H9 (cell line): ENCODE measurements at regions not wholly inside any gene's neighbourhood (a gene's known extent, or its start where the extent isn't known, plus 50 kb on each side); places are given as distances from the start of the nearest gene placed in this dataset.

Experiments
- DNase-seq: peaks from one replicate; pipeline ENCODE4 v3.0.0-alpha.2; 2017
- H2AFZ ChIP-seq: one replicate; pipeline ENCODE4 v1.6.1; 2013; ENCODE audit warnings: mild to moderate bottlenecking, low read length, control low read depth, moderate library complexity
- H2AK5ac ChIP-seq: 2 replicates; pipeline ENCODE4 v1.6.1; 2013; ENCODE audit warnings: low read length, control low read depth, mixed read lengths; ENCODE audit not compliant: insufficient read length
- H2BK120ac ChIP-seq: one replicate; pipeline ENCODE4 v1.6.1; 2013; ENCODE audit warnings: low read depth, mild to moderate bottlenecking, low read length, control low read depth, inconsistent platforms; ENCODE audit not compliant: poor library complexity, severe bottlenecking
- H2BK12ac ChIP-seq: 2 replicates; pipeline ENCODE4 v1.6.1; 2013; ENCODE audit warnings: low read length, control low read depth, mixed read lengths, low read depth; ENCODE audit not compliant: insufficient read length
- H2BK15ac ChIP-seq: 2 replicates; pipeline ENCODE4 v1.6.1; 2013; ENCODE audit warnings: low read depth, low read length, control low read depth
- H2BK20ac ChIP-seq: one replicate; pipeline ENCODE4 v1.6.1; 2013; ENCODE audit warnings: low read depth, mild to moderate bottlenecking, low read length, control low read depth, inconsistent platforms; ENCODE audit not compliant: poor library complexity, severe bottlenecking
- H2BK5ac ChIP-seq: 2 replicates; pipeline ENCODE4 v1.6.1; 2013; ENCODE audit warnings: low read length, control low read depth, mixed read lengths; ENCODE audit not compliant: insufficient read length
- H3K14ac ChIP-seq: 2 replicates; pipeline ENCODE4 v1.6.1; 2013; ENCODE audit warnings: low read length, control low read depth; ENCODE audit not compliant: insufficient read depth
- H3K18ac ChIP-seq: 2 replicates; pipeline ENCODE4 v1.6.1; 2013; ENCODE audit warnings: low read depth, mild to moderate bottlenecking, mixed read lengths, low read length, control low read depth; ENCODE audit not compliant: insufficient read length
- H3K23ac ChIP-seq: 2 replicates; pipeline ENCODE4 v1.6.1; 2013; ENCODE audit warnings: low read length, control low read depth, mixed read lengths, low read depth; ENCODE audit not compliant: insufficient read length
- H3K23me2 ChIP-seq: 2 replicates; pipeline ENCODE4 v1.6.1; 2013; ENCODE audit warnings: low read depth, mild to moderate bottlenecking, mixed read lengths, low read length, control low read depth; ENCODE audit not compliant: insufficient read length, poor library complexity, severe bottlenecking
- H3K27ac ChIP-seq: 2 replicates; pipeline ENCODE4 v1.5.1; 2013; ENCODE audit warnings: low read length, control low read depth, mixed read lengths, low read depth; ENCODE audit not compliant: insufficient read length
- H3K27me3 ChIP-seq: 2 replicates; pipeline ENCODE4 v1.6.1; 2013; ENCODE audit warnings: low read length, control low read depth, inconsistent platforms; ENCODE audit not compliant: insufficient read depth
- H3K4ac ChIP-seq: 2 replicates; pipeline ENCODE4 v1.6.1; 2013; ENCODE audit warnings: low read depth, mild to moderate bottlenecking, control low read depth, inconsistent platforms, low read length, moderate library complexity
- H3K4me1 ChIP-seq: 2 replicates; pipeline ENCODE4 v1.6.1; 2013; ENCODE audit warnings: low read length, control low read depth, inconsistent platforms; ENCODE audit not compliant: insufficient read depth
- H3K4me2 ChIP-seq: 2 replicates; pipeline ENCODE4 v1.6.1; 2013; ENCODE audit warnings: low read length, control low read depth, mixed read lengths; ENCODE audit not compliant: insufficient read length, insufficient read depth
- H3K56ac ChIP-seq: 2 replicates; pipeline ENCODE4 v1.6.1; 2013; ENCODE audit warnings: low read depth, mild to moderate bottlenecking, mixed read lengths, low read length, control low read depth; ENCODE audit not compliant: insufficient read length
- H3K79me1 ChIP-seq: 2 replicates; pipeline ENCODE4 v1.6.1; 2013; ENCODE audit warnings: low read depth, mild to moderate bottlenecking, moderate library complexity, low read length, control low read depth, inconsistent platforms; ENCODE audit not compliant: insufficient read depth, poor library complexity, severe bottlenecking
- H3K79me2 ChIP-seq: 2 replicates; pipeline ENCODE4 v1.6.1; 2013; ENCODE audit warnings: low read length, control low read depth, inconsistent platforms; ENCODE audit not compliant: insufficient read depth
- H3K9ac ChIP-seq: 2 replicates; pipeline ENCODE4 v1.6.1; 2013; ENCODE audit warnings: low read length, control low read depth, mixed read lengths; ENCODE audit not compliant: insufficient read length; ENCODE audit errors: extremely low read depth
- H3K9me3 ChIP-seq: one replicate; pipeline ENCODE4 v1.6.1; 2013; ENCODE audit warnings: low read depth, low read length, inconsistent platforms; ENCODE audit not compliant: control insufficient read depth
- H3T11ph ChIP-seq: one replicate; pipeline ENCODE4 v1.6.1; 2013; ENCODE audit warnings: mild to moderate bottlenecking, low read length, control low read depth, inconsistent platforms
- H4K20me1 ChIP-seq: one replicate; pipeline ENCODE4 v1.6.1; 2013; ENCODE audit not compliant: control insufficient read depth, insufficient read length, insufficient read depth
- H4K5ac ChIP-seq: 2 replicates; pipeline ENCODE4 v1.6.1; 2013; ENCODE audit warnings: low read depth, mild to moderate bottlenecking, mixed read lengths, low read length, control low read depth; ENCODE audit not compliant: insufficient read length
- H4K8ac ChIP-seq: replicated peaks from 2 replicates; pipeline ENCODE4 v1.6.1; 2013; ENCODE audit warnings: low read length, control low read depth, mixed read lengths, low read depth; ENCODE audit not compliant: insufficient read length
- H4K91ac ChIP-seq: 2 replicates; pipeline ENCODE4 v1.6.1; 2013; ENCODE audit warnings: low read depth, mild to moderate bottlenecking, moderate library complexity, mixed read lengths, low read length, control low read depth; ENCODE audit not compliant: insufficient read length
- H3K27ac Mint-ChIP-seq, 3 experiments: 2 replicates in 2 of 3; 3 replicates in 1 of 3; pipeline ENCODE4 v1.8.0; 2020 to 2021; ENCODE audit warnings: mixed read lengths in 3 of 3, mild to moderate bottlenecking in 1 of 3, moderate library complexity in 1 of 3
- H3K27me3 Mint-ChIP-seq: 2 replicates; pipeline ENCODE4 v1.8.0; 2021; ENCODE audit warnings: low read depth, mild to moderate bottlenecking, moderate library complexity, mixed read lengths
- H3K36me3 Mint-ChIP-seq, 3 experiments: 2 replicates in 2 of 3; 3 replicates in 1 of 3; pipeline ENCODE4 v1.8.0; 2020 to 2021; ENCODE audit warnings: low read depth in 3 of 3, mixed read lengths in 3 of 3; ENCODE audit not compliant: insufficient read depth in 1 of 3
- H3K4me1 Mint-ChIP-seq, 2 experiments: 2 replicates each; pipeline ENCODE4 v1.8.0; 2020; ENCODE audit warnings: mixed read lengths in 2 of 2
- H3K4me3 Mint-ChIP-seq, 2 experiments: 2 replicates in 1 of 2; 3 replicates in 1 of 2; pipeline ENCODE4 v1.8.0; 2020 to 2021; ENCODE audit warnings: mild to moderate bottlenecking in 2 of 2, mixed read lengths in 2 of 2, moderate library complexity in 1 of 2
- H3K9me3 Mint-ChIP-seq, 2 experiments: 2 replicates in 1 of 2; 3 replicates in 1 of 2; pipeline ENCODE4 v1.8.0; 2020; ENCODE audit warnings: mild to moderate bottlenecking in 2 of 2, mixed read lengths in 2 of 2, moderate library complexity in 1 of 2
- WGBS: extraction: QIAGEN DNeasy Blood & Tissue Kit; methylation state at CpG from one replicate; pipeline ENCODE4 v1.1.7; 2013; ENCODE audit warnings: missing lambda C conversion rate, low lambda C conversion rate, mixed read lengths; ENCODE audit not compliant: insufficient read length; ENCODE audit errors: extremely low coverage; 5-methylcytosine and 5-hydroxymethylcytosine counted together
- TF ChIP-seq, protein P1 (sequence below): fragments of 200-600 bp; sonication (generic); conservative IDR thresholded peaks from 3 replicates; pipeline ENCODE4 v1.8.0; 2021; ENCODE audit warnings: antibody characterized with exemption, mild to moderate bottlenecking

DNA sequence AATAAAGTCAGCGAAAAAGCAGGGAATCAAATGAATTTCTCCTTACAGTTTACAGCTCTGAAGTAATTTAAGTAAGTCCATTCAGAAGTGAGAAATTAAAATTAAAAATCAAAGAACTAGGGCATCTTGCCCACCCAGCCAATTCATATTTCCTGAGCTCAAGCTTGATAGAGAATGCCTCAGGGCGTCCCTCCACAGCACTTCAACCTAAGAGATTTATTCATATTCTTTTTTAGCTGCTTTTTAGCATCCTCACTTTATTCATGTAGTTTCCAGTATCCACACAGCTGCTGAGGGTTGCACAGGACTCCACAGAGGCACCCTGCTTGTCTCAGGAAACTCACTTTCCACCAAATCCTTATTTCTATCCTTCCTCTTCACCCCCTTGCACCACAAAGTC, 900.3 kb downstream of the BCL11A start:
- Histone ChIP-seq H3K4me2 (no peak overlapping the region), H3K56ac (no peak overlapping the region), H3K27me3 (no peaks in the 10 kb centered on the region), H3K18ac (no peak overlapping the region), H2BK15ac (no peak overlapping the region), H2AK5ac (no peak overlapping the region), H3K9ac (no peak overlapping the region), H3T11ph (no peak overlapping the region), H2AFZ (no peak overlapping the region), H4K20me1 (no peaks in the 10 kb centered on the region), H2BK20ac (no peak overlapping the region), H3K27ac (no peak overlapping the region), H2BK5ac (no peak overlapping the region), H3K23ac (no peak overlapping the region), H4K5ac (no peak overlapping the region), H3K14ac (no peak overlapping the region), H4K8ac (no peak overlapping the region), H2BK12ac (no peak overlapping the region), H3K4me1 (no peaks in the 10 kb centered on the region), H3K79me2 (no peaks in the 10 kb centered on the region), H4K91ac (no peak overlapping the region), H3K79me1 (no peaks in the 10 kb centered on the region), H3K9me3 (no peaks in the 10 kb centered on the region), H2BK120ac (no peak overlapping the region), H3K23me2 (no peaks in the 10 kb centered on the region), H3K4ac (no peak overlapping the region)
- Mint-ChIP-seq H3K4me3 (no peak overlapping the region), H3K27ac (no peak overlapping the region), H3K9me3 (no peaks in the 10 kb centered on the region), H3K4me1 (no peaks in the 10 kb centered on the region), H3K36me3 (no peaks in the 10 kb centered on the region), H3K27me3 (no peaks in the 10 kb centered on the region)
- no CpG with 5 or more reads among the region's 2 CpGs for WGBS
- no peak for DNase-seq
- TF ChIP-seq, protein P1, sequence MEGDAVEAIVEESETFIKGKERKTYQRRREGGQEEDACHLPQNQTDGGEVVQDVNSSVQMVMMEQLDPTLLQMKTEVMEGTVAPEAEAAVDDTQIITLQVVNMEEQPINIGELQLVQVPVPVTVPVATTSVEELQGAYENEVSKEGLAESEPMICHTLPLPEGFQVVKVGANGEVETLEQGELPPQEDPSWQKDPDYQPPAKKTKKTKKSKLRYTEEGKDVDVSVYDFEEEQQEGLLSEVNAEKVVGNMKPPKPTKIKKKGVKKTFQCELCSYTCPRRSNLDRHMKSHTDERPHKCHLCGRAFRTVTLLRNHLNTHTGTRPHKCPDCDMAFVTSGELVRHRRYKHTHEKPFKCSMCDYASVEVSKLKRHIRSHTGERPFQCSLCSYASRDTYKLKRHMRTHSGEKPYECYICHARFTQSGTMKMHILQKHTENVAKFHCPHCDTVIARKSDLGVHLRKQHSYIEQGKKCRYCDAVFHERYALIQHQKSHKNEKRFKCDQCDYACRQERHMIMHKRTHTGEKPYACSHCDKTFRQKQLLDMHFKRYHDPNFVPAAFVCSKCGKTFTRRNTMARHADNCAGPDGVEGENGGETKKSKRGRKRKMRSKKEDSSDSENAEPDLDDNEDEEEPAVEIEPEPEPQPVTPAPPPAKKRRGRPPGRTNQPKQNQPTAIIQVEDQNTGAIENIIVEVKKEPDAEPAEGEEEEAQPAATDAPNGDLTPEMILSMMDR: no peak
